ENCODE measurements at regions not wholly inside any gene's neighbourhood (a gene's known extent, or its start where the extent isn't known, plus 50 kb on each side); places are given as distances from the start of the nearest gene placed in this dataset.

GRCh38 chr1:95551201-95551600, 317.2 kb downstream of the RWDD3 start:
- TF ChIP-seq PHB2 (IDR thresholded peaks at IDR 0.05; ENCODE audit: low read depth) (no peak), FOSL1 (tag; conservative IDR thresholded peaks at IDR 0.05) (no peak), ZFX (CRISPR knock-in tag; IDR thresholded peaks at IDR 0.05) (no peak), POLR2AphosphoS5 (IDR thresholded peaks at IDR 0.05; ENCODE audit: control insufficient read depth, insufficient read depth, low read depth, low read length) (no peak), SMC3 (conservative IDR thresholded peaks at IDR 0.05; ENCODE audit: insufficient read depth, low read depth, low read length) (no peak), ZBTB34 (CRISPR knock-in tag; IDR thresholded peaks at IDR 0.05) (no peak), POLR2A (conservative IDR thresholded peaks at IDR 0.05) (no peak), ZNF274 (IDR thresholded peaks at IDR 0.05; ENCODE audit: borderline replicate concordance, low read depth, low read length) (no peak), BMI1 (IDR thresholded peaks at IDR 0.05; ENCODE audit: low read length) (no peak)
